Adrenal gland (tissue), 9 donors: ENCODE measurements at regions not wholly inside any gene's neighbourhood (a gene's known extent, or its start where the extent isn't known, plus 50 kb on each side); places are given as distances from the start of the nearest gene placed in this dataset.

Source experiments
- DNase-seq, 7 donors: peaks; one replicate each; pipeline ENCODE4 v3.0.0-alpha.2; 2019 to 2020
- H3K27ac ChIP-seq, 5 donors: fragments of 200-600 bp; sonication (generic) in 4 of 5; 1 replicate in 3 of 5; 2 replicates in 2 of 5; pipeline versions ENCODE4 v1.5.1 to v1.8.0; 2016 to 2020; ENCODE audit warnings: mild to moderate bottlenecking in 1 of 5
- H3K27me3 ChIP-seq: fragments of 200-600 bp; 2 replicates; pipeline ENCODE4 v1.8.0; 2021
- H3K36me3 ChIP-seq, 2 donors: fragments of 200-600 bp; replicated peaks in 1 of 2; 1 replicate in 1 of 2; 2 replicates in 1 of 2; pipeline versions ENCODE4 v1.5.1 to v1.8.0; 2018 to 2022
- H3K4me1 ChIP-seq, 2 donors: fragments of 200-600 bp; replicated peaks in 1 of 2; 1 replicate in 1 of 2; 2 replicates in 1 of 2; pipeline versions ENCODE4 v1.5.1 to v1.8.0; 2018 to 2021
- H3K4me3 ChIP-seq, 4 donors: fragments of 200-600 bp; sonication (generic) in 3 of 4; one replicate each; pipeline ENCODE4 v1.5.1; 2016 to 2018
- H3K9me3 ChIP-seq, 3 donors: fragments of 200-600 bp; sonication (generic) in 1 of 3; replicated peaks in 1 of 3; 1 replicate in 2 of 3; 2 replicates in 1 of 3; pipeline versions ENCODE4 v1.5.1 to v1.8.0; 2016 to 2021
- POLR2A ChIP-seq, 2 donors: fragments of 450-650 bp; IDR thresholded peaks; one replicate each; pipeline ENCODE4 v1.6.1; 2017; ENCODE audit warnings: antibody characterized with exemption in 2 of 2, mild to moderate bottlenecking in 2 of 2, moderate library complexity in 1 of 2
- WGBS, 4 donors: extraction: QIAGEN DNeasy Blood & Tissue Kit in 2 of 4; methylation state at CpG; one replicate each; pipeline versions ENCODE4 v1.1.5 to v1.1.7; 2013 to 2017; 5-methylcytosine and 5-hydroxymethylcytosine counted together
- intact Hi-C, 2 donors: fragments of 100-400 bp; cut with DNase I; formaldehyde crosslinking; loops; one replicate each; pipeline versions ENCODE4 v1.14.1 to v1.15.0; 2022 to 2023
- TF ChIP-seq, protein P1 (sequence below), 6 experiments: fragments of 450-650 bp in 4 of 6; fragments of 200-600 bp in 2 of 6; sonication (generic) in 1 of 6; IDR thresholded peaks; 1 replicate in 5 of 6; 2 replicates in 1 of 6; pipeline versions ENCODE4 v1.5.1 to v1.8.0; 2016 to 2021; ENCODE audit warnings: antibody characterized with exemption in 6 of 6, mild to moderate bottlenecking in 2 of 6, moderate library complexity in 1 of 6
- donor health status: healthy with polysubstance abuse.
- donor health status: Bipolar disorder and iron deficiency.
- donor health status: DM: yes; HTN: yes; CAD: no.
- donor health status: DM: no; HTN: no; CAD: no.
- donor health status: DM: no; HTN: no; CAD: no.

DNA sequence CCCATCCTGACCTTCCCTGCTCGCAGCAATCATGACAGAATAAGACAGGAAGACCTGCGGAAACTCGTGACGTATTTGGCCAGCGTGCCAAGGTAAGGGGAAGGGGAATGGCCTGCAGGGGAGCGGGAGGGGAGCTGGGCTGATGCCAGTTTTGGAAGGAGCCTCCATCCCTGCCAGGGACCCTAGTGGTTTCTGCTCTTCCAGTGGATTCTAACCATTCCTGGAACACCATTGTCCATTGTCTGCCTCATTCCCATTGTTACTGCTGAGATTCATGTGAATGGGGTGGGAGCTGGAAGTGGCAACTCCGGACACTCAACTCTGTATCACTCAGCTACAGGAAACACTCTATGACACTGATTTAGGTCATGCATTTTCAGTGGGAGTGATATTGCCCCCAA lies 242.9 kb upstream of the ROPN1 start:
- no peaks in the 10 kb centered on the region for H3K36me3 ChIP-seq
- TF ChIP-seq, protein P1, sequence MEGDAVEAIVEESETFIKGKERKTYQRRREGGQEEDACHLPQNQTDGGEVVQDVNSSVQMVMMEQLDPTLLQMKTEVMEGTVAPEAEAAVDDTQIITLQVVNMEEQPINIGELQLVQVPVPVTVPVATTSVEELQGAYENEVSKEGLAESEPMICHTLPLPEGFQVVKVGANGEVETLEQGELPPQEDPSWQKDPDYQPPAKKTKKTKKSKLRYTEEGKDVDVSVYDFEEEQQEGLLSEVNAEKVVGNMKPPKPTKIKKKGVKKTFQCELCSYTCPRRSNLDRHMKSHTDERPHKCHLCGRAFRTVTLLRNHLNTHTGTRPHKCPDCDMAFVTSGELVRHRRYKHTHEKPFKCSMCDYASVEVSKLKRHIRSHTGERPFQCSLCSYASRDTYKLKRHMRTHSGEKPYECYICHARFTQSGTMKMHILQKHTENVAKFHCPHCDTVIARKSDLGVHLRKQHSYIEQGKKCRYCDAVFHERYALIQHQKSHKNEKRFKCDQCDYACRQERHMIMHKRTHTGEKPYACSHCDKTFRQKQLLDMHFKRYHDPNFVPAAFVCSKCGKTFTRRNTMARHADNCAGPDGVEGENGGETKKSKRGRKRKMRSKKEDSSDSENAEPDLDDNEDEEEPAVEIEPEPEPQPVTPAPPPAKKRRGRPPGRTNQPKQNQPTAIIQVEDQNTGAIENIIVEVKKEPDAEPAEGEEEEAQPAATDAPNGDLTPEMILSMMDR (IDR thresholded peaks at IDR 0.05): no peak
- TF ChIP-seq POLR2A (IDR thresholded peaks at IDR 0.05): no peak
- no peaks in the 10 kb centered on the region for H3K27me3 ChIP-seq
- H3K27ac ChIP-seq: peak overlapping the region in 1 of 5 donors; percentile 38
- no peak overlapping the region for H3K4me3 ChIP-seq
- peaks cover 0 to 3% of the 10 kb centered on the region in 2 donors for H3K4me1 ChIP-seq
- intact Hi-C loops: no loop called here
- DNase-seq: peak in 5 of 7 donors; percentile 35 to 67 (median 45)
- H3K9me3 ChIP-seq: no peaks in the 10 kb centered on the region
- 82 to 89% (median 86%) methylated on average over 7 of the region's 7 CpGs for WGBS, 4 donors

DNA sequence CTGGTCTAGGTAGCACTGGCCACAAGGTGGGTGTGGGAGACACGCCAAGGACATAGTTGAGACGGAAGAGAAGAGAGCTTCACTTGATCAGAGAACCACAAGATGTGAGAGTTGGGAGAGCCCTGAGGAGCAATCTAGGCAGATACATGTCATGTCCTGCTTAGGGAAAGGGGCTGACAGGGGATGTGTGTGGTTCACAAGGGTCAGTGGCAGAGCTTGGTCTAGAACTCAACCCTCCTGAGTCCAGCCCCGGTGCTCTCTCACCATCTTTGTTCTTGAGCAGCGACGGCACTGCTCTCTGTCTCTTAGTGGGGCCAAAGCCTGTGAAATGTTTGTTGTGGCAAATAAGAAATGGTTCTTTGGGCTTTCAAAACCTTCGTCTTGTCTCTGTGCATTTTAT lies 243.5 kb upstream of the ROPN1 start:
- DNase-seq: no peak
- intact Hi-C loops: no loop called here
- TF ChIP-seq, protein P1 (IDR thresholded peaks at IDR 0.05): no peak
- no peak for TF ChIP-seq POLR2A (IDR thresholded peaks at IDR 0.05)

DNA sequence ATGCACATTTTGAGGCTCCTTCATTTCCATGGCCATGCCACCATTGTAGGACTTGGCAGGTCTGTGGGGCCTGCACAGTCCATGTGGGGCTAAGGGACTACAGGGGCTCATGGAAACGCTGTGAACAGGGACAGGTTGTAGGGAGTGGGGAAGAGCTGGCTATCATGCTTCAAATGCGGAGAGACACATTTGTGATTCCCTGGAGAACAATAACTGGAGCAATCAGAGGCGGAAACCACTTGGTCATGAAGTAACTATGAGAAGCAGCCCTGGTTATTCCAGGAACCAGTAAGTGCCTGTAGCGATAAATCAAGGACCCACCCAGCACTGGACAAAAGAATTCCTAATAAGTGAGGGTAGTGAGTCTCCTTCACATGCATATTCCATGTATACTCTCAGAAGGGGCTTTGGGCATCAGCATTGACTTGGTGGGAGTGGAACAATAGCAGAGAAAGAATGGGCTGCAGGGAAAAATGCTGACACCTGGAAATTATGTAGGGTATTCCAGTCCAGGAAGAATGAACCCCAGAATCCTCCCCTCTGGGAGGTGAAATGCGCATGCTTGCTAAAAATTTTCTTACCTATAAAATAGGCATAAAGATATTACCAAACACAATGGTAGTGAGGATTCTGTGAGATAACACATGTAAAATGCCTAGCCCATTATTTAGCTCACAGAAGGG lies 251.4 kb upstream of the ROPN1 start:
- no peaks in the 10 kb centered on the region for H3K9me3 ChIP-seq
- intact Hi-C loops: no loop called here
- WGBS, 4 donors: 89 to 95% (median 91%) methylated on average over 5 of the region's 5 CpGs
- H3K27ac ChIP-seq: no peak overlapping the region
- no peak overlapping the region for H3K4me3 ChIP-seq
- no peak for DNase-seq
- peaks cover 8 to 12% of the 10 kb centered on the region in 2 donors for H3K4me1 ChIP-seq
- TF ChIP-seq, protein P1 (IDR thresholded peaks at IDR 0.05): no peak
- TF ChIP-seq POLR2A (IDR thresholded peaks at IDR 0.05): no peak
- no peaks in the 10 kb centered on the region for H3K27me3 ChIP-seq
- H3K36me3 ChIP-seq: no peaks in the 10 kb centered on the region

More for the DNA sequence above, 243.5 kb upstream of the ROPN1 start:
- H3K27me3 ChIP-seq: no peaks in the 10 kb centered on the region
- 85 to 96% (median 93%) methylated on average over 6 of the region's 6 CpGs for WGBS, 4 donors
- peaks cover 0 to 3% of the 10 kb centered on the region in 2 donors for H3K4me1 ChIP-seq
- H3K4me3 ChIP-seq: no peak overlapping the region
- no peaks in the 10 kb centered on the region for H3K9me3 ChIP-seq
- no peak overlapping the region for H3K27ac ChIP-seq
- H3K36me3 ChIP-seq: no peaks in the 10 kb centered on the region

DNA sequence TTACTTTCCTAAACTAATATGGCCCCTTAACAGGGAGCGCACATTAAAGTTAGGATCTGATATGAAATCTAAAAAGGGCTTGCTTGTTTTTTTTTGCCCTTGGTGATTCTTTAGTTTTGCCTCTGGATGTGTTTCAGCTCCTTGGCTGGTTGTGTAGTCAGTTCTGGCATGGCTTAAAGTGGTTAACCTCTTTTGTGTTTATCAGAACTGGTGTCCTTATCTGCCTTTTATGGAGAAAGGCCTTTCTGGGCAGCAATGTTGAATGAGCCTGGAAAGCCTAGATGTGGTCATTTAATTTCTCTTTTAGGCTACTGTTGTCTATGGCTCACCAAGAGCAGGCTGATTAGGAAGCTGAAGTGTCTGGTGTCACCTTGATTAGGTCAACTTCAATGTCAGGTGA lies 254.5 kb upstream of the ROPN1 start:
- intact Hi-C loops: no loop called here
- Histone ChIP-seq H3K4me1 (peaks cover 20 to 25% of the 10 kb centered on the region in 2 donors), H3K4me3 (no peak overlapping the region), H3K9me3 (no peaks in the 10 kb centered on the region), H3K36me3 (no peaks in the 10 kb centered on the region), H3K27me3 (no peaks in the 10 kb centered on the region), H3K27ac (peak overlapping the region in 3 of 5 donors; percentile 13 to 29 (median 26))
- TF ChIP-seq, protein P1 (IDR thresholded peaks at IDR 0.05): no peak
- no peak for TF ChIP-seq POLR2A (IDR thresholded peaks at IDR 0.05)
- WGBS, 4 donors: 79 to 88% (median 85%) methylated on average over 1 of the region's 1 CpG
- DNase-seq: peak in 1 of 7 donors; percentile 42
